Activated CD4-positive, alpha-beta T cell treated with anti-CD3 and anti-CD28 coated beads, Interleukin-2, Interleukin-6, amounts not matched to agents 100 ng/mL and 50 ng/mL, durations not matched to agents 16 hours and 8 hours (primary cell): ENCODE measurements at regions not wholly inside any gene's neighbourhood (a gene's known extent, or its start where the extent isn't known, plus 50 kb on each side); places are given as distances from the start of the nearest gene placed in this dataset.

Experiments
- DNase-seq: peaks from one replicate; pipeline ENCODE4 v3.0.0-alpha.2; 2020

DNA sequence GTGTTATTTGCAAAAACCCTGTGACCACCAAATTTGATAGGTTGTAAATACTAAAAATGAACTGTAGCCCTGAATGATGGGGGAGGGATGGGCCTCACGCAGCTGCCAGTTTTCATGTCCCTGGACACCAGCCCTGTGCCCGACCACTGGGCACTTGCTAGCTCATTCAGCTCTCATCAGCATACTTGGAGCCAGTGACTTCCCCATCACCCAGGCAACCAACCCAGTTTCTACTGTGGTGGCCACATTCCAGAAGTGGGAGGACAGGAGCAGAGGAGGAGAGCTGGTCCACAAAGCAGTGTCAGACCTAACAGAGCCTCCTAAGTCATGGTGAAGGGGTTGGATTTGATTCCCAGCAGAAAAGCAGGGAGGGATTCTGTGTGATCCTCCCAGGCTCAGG is 128.2 kb downstream of the CPEB2 start:
- DNase-seq: no peak

GRCh38 chr4:15131551-15131950 is 129.3 kb downstream of the CPEB2 start:
- DNase-seq: no peak

DNA sequence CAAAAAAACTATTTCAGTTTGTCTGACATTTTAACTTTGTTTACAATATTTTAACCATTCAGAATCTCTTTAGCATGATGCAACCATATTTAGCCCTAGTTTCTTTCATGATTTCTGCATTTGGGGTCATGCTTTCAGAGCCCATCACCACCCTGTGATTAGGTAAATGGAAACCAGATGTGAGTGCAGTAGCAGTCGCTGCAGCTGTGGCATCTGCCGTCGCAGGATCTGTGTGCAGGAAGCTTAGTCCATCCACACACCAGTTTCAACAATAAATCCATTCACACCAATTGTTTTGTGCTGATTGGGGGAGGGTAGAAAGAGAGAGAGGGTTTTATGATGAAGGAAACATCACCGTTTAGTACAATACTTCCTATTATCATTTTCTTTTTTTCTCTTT is 130.5 kb downstream of the CPEB2 start:
- DNase-seq: no peak

DNA sequence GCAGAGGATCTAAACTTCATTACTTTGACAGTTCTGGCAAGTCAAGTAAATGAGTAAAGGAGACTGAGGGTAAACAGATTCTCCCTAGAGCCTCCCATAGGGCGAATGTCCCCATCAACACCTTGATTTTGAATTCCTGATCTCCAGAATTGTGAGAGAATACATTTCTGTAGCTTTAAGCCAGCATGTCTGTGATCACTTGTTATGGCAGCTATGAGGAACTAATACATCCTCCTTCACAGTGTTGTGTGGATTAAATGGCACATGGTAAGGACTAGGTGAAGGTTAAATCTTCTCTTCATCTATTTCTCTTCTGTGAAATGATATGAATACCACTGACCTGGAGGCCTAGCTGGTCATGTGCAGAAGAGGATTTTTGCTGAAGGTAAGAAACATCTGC is 137.3 kb downstream of the CPEB2 start:
- DNase-seq: no peak

DNA sequence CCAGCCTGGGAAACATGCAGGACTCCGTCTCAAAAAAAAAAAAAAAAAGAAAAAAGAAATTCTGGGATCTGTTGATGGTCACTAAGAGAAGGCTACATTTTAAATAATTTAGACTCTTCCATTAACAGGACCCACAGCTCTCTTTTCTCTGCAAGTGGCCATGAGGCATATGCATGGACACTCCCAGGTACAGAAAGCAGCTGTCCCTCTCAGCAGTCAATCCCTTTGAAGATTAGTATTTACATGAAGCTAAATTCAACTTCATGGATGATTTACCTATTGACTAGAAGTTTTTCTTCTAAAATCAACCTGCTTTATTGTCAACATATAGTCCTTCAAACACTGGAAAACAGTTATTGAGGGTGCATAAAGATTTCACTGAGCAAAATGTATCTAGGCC is 139.9 kb downstream of the CPEB2 start:
- no peak for DNase-seq

- no peak for DNase-seq
Measured at GRCh38 chr4:15143551-15143950, 141.3 kb downstream of the CPEB2 start.

DNA sequence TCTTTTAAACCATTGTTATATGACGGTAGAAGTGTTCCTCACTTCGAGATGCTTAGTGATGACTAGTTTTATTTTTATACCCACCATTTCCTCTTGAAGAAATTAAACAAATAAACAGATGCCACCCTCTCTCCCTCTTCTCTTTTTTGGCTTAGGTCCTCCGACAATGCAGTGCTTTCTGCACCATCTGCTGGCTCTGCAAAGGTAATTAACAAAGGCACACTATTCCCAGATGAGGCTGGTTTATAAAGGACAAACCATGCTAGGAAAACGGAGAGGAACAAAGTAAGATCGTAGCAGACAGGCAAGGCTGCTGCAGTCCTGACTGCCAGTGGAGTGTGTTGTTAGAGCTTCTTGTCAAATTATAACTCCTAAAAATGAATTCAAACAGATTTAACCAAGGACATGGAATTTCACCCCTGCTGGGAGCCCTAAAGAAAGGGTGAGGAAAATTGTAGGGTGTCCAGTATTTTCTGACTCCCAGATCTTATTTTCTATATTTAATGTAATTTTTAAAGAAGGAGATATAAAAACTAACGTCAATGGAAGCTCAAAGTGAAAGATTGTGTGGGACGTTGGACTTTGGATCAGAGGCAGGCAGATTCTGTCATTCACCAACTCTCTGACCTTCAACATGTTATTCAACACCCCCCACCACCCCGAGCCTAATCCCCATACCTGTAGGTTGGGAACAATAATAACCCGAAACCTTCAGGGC is 142.1 kb downstream of the CPEB2 start:
- DNase-seq: no peak

GRCh38 chr4:15144967-15145295 is 142.7 kb downstream of the CPEB2 start:
- no peak for DNase-seq

GRCh38 chr4:15145709-15146108 is 143.4 kb downstream of the CPEB2 start:
- DNase-seq: no peak

DNA sequence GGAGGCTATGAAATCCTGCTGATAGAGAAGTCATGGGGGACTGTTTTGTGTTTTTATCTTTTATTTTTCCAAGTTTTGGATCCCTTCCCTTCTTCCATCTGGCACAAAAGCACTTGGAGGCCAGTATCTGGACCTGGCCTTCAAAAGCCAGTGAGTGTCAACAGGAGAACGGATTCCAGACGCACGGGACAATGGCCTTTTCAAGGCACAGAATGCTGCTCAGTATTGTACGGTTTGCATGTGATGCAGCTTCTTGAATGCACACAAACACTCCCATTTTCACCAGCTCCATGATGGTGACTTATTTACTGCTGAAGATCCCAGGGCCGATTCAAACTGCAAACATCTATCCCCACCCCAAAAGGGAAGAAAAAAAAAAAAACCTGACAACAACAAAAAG is 145.4 kb downstream of the CPEB2 start:
- DNase-seq: no peak

- DNase-seq: no peak
Measured at GRCh38 chr4:15148199-15148598, 145.9 kb downstream of the CPEB2 start.

- DNase-seq: no peak
Measured at GRCh38 chr4:15148691-15149090, 146.4 kb downstream of the CPEB2 start.

DNA sequence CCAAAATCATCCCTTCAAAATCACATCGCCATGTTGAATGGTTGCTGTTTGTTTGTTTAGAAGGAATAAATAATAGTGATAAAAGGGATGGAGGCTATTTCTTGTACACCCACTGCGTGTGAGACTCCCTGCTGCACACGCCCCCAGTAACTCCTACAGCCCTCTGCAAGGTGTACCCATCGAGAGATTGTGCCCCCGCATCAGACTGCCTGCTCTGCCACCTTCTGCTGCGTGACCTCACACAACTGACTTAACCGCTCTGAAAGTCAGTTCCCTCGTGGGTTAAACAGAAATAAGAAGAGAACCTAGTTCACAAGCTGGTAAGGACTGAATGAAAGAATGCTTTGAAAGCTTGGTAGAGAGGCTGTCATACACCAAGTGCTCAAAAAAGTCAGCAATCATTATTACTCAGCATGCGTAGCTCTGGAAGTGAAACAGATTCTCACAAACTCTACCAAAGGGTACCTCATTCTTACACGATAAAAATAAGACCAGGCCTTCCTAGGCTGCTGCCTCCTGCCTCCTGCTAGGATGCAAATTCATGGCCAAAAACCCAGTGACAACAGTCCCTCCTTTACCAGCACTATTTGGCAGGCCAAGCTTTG is 147.1 kb downstream of the CPEB2 start:
- peak; percentile 16 for DNase-seq

DNA sequence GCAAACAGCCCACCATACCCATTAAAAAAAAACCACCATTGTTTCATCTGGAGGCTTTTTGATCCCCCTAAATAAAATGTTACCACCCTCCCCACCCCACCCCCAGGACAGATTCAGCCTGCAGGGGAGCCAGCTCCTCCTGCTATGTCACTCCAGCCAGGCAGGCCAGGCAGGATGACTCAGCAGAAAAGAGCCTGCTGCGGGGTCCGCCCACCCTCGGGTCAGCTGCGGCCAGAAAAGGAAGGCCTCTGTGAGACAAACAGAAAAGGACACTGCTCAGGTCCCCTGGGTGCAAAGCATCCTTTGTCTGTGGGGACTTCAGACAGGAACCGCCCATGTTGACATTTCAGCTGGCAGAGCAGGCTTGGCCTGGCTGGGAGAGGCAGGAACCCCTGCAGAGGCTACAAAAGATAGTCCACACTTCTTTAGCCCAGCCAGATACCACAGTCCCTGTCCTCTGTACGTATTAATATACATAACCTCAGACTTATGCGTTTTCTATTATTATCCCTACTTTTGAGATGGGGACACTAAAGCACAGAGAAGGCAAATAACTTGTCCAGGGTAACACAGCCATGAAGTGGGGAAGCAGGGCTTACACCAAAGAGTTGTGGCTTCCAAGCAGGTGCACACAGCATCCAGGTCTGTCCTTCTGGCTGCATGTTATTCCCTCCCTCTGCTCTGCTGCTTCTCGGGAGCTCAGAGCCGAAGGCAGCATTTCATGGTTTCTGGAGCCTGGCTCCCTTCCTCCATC is 147.7 kb downstream of the CPEB2 start:
- DNase-seq: peak; percentile 5

GRCh38 chr4:15150631-15151030 is 148.3 kb downstream of the CPEB2 start:
- DNase-seq: no peak

- DNase-seq: no peak
Measured at GRCh38 chr4:15151033-15151432, 148.8 kb downstream of the CPEB2 start.

DNA sequence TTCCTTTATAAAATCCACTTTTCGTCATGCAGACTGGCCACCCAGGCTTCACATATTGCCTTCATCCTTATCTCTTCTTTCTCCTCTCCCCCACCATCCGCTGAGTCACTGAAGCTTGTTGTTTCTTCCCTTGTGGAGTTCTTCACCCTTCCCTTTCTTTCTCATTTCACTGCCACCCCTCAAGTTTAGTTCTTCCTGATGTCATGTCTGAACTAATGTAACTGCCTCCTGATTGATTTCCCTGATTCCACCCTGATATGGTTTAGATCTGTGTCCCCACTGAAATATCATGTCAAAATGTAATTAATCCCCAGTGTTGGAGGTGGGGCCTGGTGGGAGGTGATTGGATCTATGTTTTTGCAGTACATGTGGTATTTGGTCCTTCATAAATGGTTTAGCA is 151.4 kb downstream of the CPEB2 start:
- DNase-seq: no peak

GRCh38 chr4:15158406-15159091 is 156.3 kb downstream of the CPEB2 start:
- DNase-seq: no peak

DNA sequence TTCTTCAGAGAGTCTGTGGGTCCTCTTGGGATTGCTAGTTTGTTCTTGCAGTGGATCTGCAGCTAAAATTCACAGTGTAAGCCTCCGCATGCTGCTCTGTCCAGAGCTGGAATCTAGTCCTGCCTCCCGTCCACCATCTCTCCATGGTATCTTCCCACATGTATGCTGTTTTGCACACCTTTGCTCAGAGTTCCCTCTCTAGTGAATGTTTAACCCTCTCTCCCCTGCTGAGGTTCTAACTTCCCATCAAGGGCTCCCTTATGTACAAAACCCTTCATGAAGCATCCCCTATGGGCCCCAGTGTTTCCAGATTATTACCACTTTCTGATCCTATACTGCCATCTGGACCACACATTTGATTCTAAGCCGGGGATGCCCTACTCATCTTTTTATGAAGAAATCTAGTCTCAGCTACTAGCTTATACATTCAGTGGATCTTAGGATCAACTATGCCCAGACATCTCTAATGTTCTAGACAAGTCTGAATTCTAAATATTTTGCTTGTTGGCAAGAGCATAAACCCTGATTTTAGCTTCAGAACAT is 157.3 kb downstream of the CPEB2 start:
- DNase-seq: no peak

- DNase-seq: no peak
Measured at GRCh38 chr4:15161439-15161838, 159.2 kb downstream of the CPEB2 start.

GRCh38 chr4:15162046-15162445 is 159.8 kb downstream of the CPEB2 start:
- DNase-seq: no peak

- no peak for DNase-seq
Measured at GRCh38 chr4:15162465-15163283, 160.4 kb downstream of the CPEB2 start.

GRCh38 chr4:15163284-15163645 is 161.0 kb downstream of the CPEB2 start:
- no peak for DNase-seq
